Loucy (cell line): ENCODE measurements at regions not wholly inside any gene's neighbourhood (a gene's known extent, or its start where the extent isn't known, plus 50 kb on each side); places are given as distances from the start of the nearest gene placed in this dataset.

Experiments
- H2AFZ ChIP-seq: fragments of 200-600 bp; sonication (generic); 2 replicates; pipeline ENCODE4 v1.6.0; 2016; ENCODE audit warnings: antibody characterized with exemption, mild to moderate bottlenecking, low read length, moderate library complexity
- H3F3A ChIP-seq: fragments of 200-600 bp; 2 replicates; pipeline ENCODE4 v1.6.0; 2016; ENCODE audit warnings: antibody characterized with exemption, low read depth, mild to moderate bottlenecking
- H3K27me3 ChIP-seq: fragments of 200-600 bp; sonication (generic); 2 replicates; pipeline ENCODE4 v1.6.1; 2014; ENCODE audit warnings: low read length, mild to moderate bottlenecking; ENCODE audit not compliant: insufficient read depth, poor library complexity, severe bottlenecking
- H3K36me3 ChIP-seq: fragments of 200-600 bp; sonication (generic); 2 replicates; pipeline ENCODE4 v1.6.1; 2016; ENCODE audit warnings: low read length; ENCODE audit not compliant: insufficient read depth
- H3K4me1 ChIP-seq: fragments of 200-600 bp; sonication (generic); 2 replicates; pipeline ENCODE4 v1.5.1; 2014; ENCODE audit warnings: low read length, mild to moderate bottlenecking; ENCODE audit not compliant: insufficient read depth, poor library complexity, severe bottlenecking
- H3K4me2 ChIP-seq: fragments of 200-600 bp; sonication (generic); 2 replicates; pipeline ENCODE4 v1.6.0; 2014; ENCODE audit warnings: antibody characterized with exemption, low read length, low read depth, mild to moderate bottlenecking; ENCODE audit not compliant: poor library complexity, severe bottlenecking
- H3K4me3 ChIP-seq: fragments of 200-600 bp; sonication (generic); 2 replicates; pipeline ENCODE4 v1.5.1; 2014; ENCODE audit warnings: low read length, mild to moderate bottlenecking, mixed read lengths; ENCODE audit not compliant: poor library complexity, severe bottlenecking
- H3K79me2 ChIP-seq: fragments of 200-600 bp; sonication (generic); 2 replicates; pipeline ENCODE4 v1.6.1; 2014; ENCODE audit warnings: low read length; ENCODE audit not compliant: insufficient read depth
- H3K9ac ChIP-seq: fragments of 200-600 bp; sonication (generic); 2 replicates; pipeline ENCODE4 v1.6.0; 2014; ENCODE audit warnings: mild to moderate bottlenecking, low read depth, low read length, moderate library complexity; ENCODE audit not compliant: poor library complexity, severe bottlenecking
- H3K9me2 ChIP-seq: fragments of 200-600 bp; sonication (generic); replicated peaks from 2 replicates; pipeline ENCODE4 v1.6.1; 2016; ENCODE audit warnings: low read depth, low read length, mixed read lengths
- H3K9me3 ChIP-seq: fragments of 200-600 bp; sonication (generic); 2 replicates; pipeline ENCODE4 v1.6.1; 2014; ENCODE audit warnings: mild to moderate bottlenecking, antibody characterized with exemption, low read length, low read depth; ENCODE audit not compliant: insufficient read depth
- H4K20me1 ChIP-seq: fragments of 200-600 bp; sonication (generic); 2 replicates; pipeline ENCODE4 v1.6.0; 2014; ENCODE audit warnings: antibody characterized with exemption, low read length, mild to moderate bottlenecking; ENCODE audit not compliant: insufficient read depth, poor library complexity, severe bottlenecking
- CTCF ChIP-seq: fragments of 200-600 bp; sonication (generic); conservative IDR thresholded peaks from 2 replicates; pipeline ENCODE4 v1.5.1; 2014; ENCODE audit warnings: mild to moderate bottlenecking, antibody characterized with exemption, low read length
- EZH2phosphoT487 ChIP-seq: fragments of 200-600 bp; IDR thresholded peaks from 2 replicates; pipeline ENCODE4 v1.6.1; 2018; ENCODE audit warnings: antibody characterized with exemption, mild to moderate bottlenecking, moderate library complexity, borderline replicate concordance

GRCh38 chr5:110134963-110135935, 445.5 kb downstream of the MAN2A1 start:
- H3K4me2 ChIP-seq = no peak overlapping the region
- TF ChIP-seq EZH2phosphoT487 = no peak
- no peak for TF ChIP-seq CTCF
- no peaks in the 10 kb centered on the region for H4K20me1 ChIP-seq
- no peaks in the 10 kb centered on the region for H3K27me3 ChIP-seq
- no peak overlapping the region for H3K9ac ChIP-seq
- no peaks in the 10 kb centered on the region for H3K9me2 ChIP-seq
- H3K79me2 ChIP-seq = no peaks in the 10 kb centered on the region
- no peaks in the 10 kb centered on the region for H3F3A ChIP-seq
- H3K36me3 ChIP-seq = no peaks in the 10 kb centered on the region
- no peak overlapping the region for H2AFZ ChIP-seq
- no peak overlapping the region for H3K4me3 ChIP-seq
- H3K4me1 ChIP-seq = no peaks in the 10 kb centered on the region
- H3K9me3 ChIP-seq = no peaks in the 10 kb centered on the region

DNA sequence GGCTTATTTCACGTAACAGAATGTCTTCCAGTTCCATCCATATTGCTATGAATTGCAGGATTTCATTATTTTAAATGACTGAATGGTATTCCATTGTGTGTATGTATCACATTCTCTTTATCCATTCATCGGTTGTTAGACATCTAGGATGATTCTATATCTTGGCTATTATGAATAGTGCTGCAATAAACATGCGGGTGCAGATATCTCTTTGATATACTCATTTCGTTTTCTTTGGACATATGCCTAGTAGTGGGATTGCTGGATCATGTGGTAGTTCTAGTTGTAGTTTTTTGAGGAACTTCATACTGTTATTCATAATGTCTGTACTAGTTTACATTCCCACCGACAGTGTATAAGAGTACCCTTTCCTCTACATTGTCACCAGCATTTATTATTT, 460.5 kb downstream of the MAN2A1 start:
- no peak overlapping the region for H3K4me3 ChIP-seq

DNA sequence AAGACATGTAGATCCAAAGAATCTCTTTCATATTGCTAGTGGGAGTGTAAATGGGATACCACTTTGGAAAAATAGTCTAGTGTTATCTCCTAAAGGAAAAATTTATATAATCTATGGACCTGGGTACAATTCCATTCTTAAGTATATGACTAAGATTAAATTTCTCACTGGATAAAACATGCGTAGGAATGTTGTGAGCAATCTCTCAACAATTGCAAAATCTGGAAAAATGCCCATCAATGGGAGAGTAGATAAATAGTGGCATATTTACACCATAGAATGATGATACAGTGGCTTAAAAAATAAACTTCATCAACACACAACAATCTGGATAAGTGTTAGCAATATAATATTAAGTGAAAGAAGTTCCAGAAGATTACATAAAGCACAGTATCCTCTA, 469.5 kb downstream of the MAN2A1 start:
- Histone ChIP-seq H3K4me3 (no peak overlapping the region), H3K9me2 (no peaks in the 10 kb centered on the region), H3K4me1 (no peaks in the 10 kb centered on the region), H3K36me3 (no peaks in the 10 kb centered on the region), H3K9ac (no peak overlapping the region), H3K27me3 (no peaks in the 10 kb centered on the region), H3F3A (no peaks in the 10 kb centered on the region), H3K9me3 (no peaks in the 10 kb centered on the region), H3K4me2 (no peak overlapping the region), H4K20me1 (no peaks in the 10 kb centered on the region), H2AFZ (no peak overlapping the region), H3K79me2 (no peaks in the 10 kb centered on the region)
- TF ChIP-seq CTCF (no peak), EZH2phosphoT487 (no peak)

More for the DNA sequence above, 460.5 kb downstream of the MAN2A1 start:
- Histone ChIP-seq H2AFZ (no peak overlapping the region), H3K4me2 (no peak overlapping the region), H3K9me3 (no peaks in the 10 kb centered on the region), H3K9ac (no peak overlapping the region), H3K4me1 (no peaks in the 10 kb centered on the region), H4K20me1 (no peaks in the 10 kb centered on the region), H3K27me3 (no peaks in the 10 kb centered on the region), H3K36me3 (no peaks in the 10 kb centered on the region), H3F3A (no peaks in the 10 kb centered on the region), H3K79me2 (no peaks in the 10 kb centered on the region), H3K9me2 (no peaks in the 10 kb centered on the region)
- no peak for TF ChIP-seq CTCF
- TF ChIP-seq EZH2phosphoT487 = no peak
